Right forelimb (tissue), 1 donor: ENCODE measurements at regions not wholly inside any gene's neighbourhood (a gene's known extent, or its start where the extent isn't known, plus 50 kb on each side); places are given as distances from the start of the nearest gene placed in this dataset.

Experiments used
- DNase-seq: peaks from one replicate; pipeline ENCODE4 v3.0.0-alpha.2; 2018

GRCh38 chr5:164650427-164650826 lies 1145.0 kb downstream of the MAT2B start:
- no peak for DNase-seq

- DNase-seq, result no peak
Measured at GRCh38 chr5:164651546-164652275, 1146.3 kb downstream of the MAT2B start.

- DNase-seq, result no peak
Measured at GRCh38 chr5:164652276-164652660, 1146.8 kb downstream of the MAT2B start.

GRCh38 chr5:164663198-164663989 lies 1158.0 kb downstream of the MAT2B start:
- no peak for DNase-seq

- DNase-seq, result no peak
Measured at GRCh38 chr5:164671640-164672039, 1166.2 kb downstream of the MAT2B start.

GRCh38 chr5:164672205-164672604 lies 1166.8 kb downstream of the MAT2B start:
- DNase-seq, result no peak

GRCh38 chr5:164672931-164673694 lies 1167.7 kb downstream of the MAT2B start:
- no peak for DNase-seq

- no peak for DNase-seq
Measured at GRCh38 chr5:164679461-164679860, 1174.0 kb downstream of the MAT2B start.

- no peak for DNase-seq
Measured at GRCh38 chr5:164680216-164680615, 1174.8 kb downstream of the MAT2B start.

GRCh38 chr5:164680812-164681520 lies 1175.5 kb downstream of the MAT2B start:
- no peak for DNase-seq

GRCh38 chr5:164687391-164687790 lies 1182.0 kb downstream of the MAT2B start:
- no peak for DNase-seq

GRCh38 chr5:164688437-164688836 lies 1183.0 kb downstream of the MAT2B start:
- no peak for DNase-seq

- DNase-seq, result no peak
Measured at GRCh38 chr5:164708831-164709230, 1203.4 kb downstream of the MAT2B start.

- no peak for DNase-seq
Measured at GRCh38 chr5:164713682-164714081, 1208.3 kb downstream of the MAT2B start.

- no peak for DNase-seq
Measured at GRCh38 chr5:164721116-164721515, 1215.7 kb downstream of the MAT2B start.

GRCh38 chr5:164721656-164722055 lies 1216.2 kb downstream of the MAT2B start:
- no peak for DNase-seq

- DNase-seq, result no peak
Measured at GRCh38 chr5:164722702-164723101, 1217.3 kb downstream of the MAT2B start.

- DNase-seq, result no peak
Measured at GRCh38 chr5:164727012-164727411, 1221.6 kb downstream of the MAT2B start.

GRCh38 chr5:164728733-164729132 lies 1223.3 kb downstream of the MAT2B start:
- no peak for DNase-seq

- no peak for DNase-seq
Measured at GRCh38 chr5:164735334-164735733, 1229.9 kb downstream of the MAT2B start.

GRCh38 chr5:164741376-164741775 lies 1236.0 kb downstream of the MAT2B start:
- DNase-seq, result no peak

GRCh38 chr5:164742025-164742424 lies 1236.6 kb downstream of the MAT2B start:
- DNase-seq, result no peak

- DNase-seq, result no peak
Measured at GRCh38 chr5:164746723-164747122, 1241.3 kb downstream of the MAT2B start.
